Gastroesophageal sphincter (tissue), 3 donors: ENCODE measurements at regions not wholly inside any gene's neighbourhood (a gene's known extent, or its start where the extent isn't known, plus 50 kb on each side); places are given as distances from the start of the nearest gene placed in this dataset.

Experiments
- CTCF ChIP-seq, 4 experiments: fragments of 200-600 bp in 2 of 4; fragments of 450-650 bp in 2 of 4; sonication (generic) in 1 of 4; IDR thresholded peaks; one replicate each; pipeline ENCODE4 v1.5.1; 2017 to 2019; ENCODE audit warnings: antibody characterized with exemption in 4 of 4, mild to moderate bottlenecking in 2 of 4, moderate library complexity in 2 of 4
- EP300 ChIP-seq: sonication (generic); formaldehyde crosslinking; IDR thresholded peaks from one replicate; pipeline ENCODE4 v1.6.1; 2017; ENCODE audit warnings: antibody characterized with exemption, mild to moderate bottlenecking
- POLR2A ChIP-seq, 2 donors: fragments of 450-650 bp; IDR thresholded peaks; one replicate each; pipeline ENCODE4 v1.6.1; 2017; ENCODE audit warnings: antibody characterized with exemption in 2 of 2, mild to moderate bottlenecking in 2 of 2, moderate library complexity in 1 of 2
- POLR2AphosphoS5 ChIP-seq: sonication (generic); formaldehyde crosslinking; IDR thresholded peaks from one replicate; pipeline ENCODE4 v1.6.1; 2017; ENCODE audit warnings: antibody characterized with exemption

- TF ChIP-seq CTCF (IDR thresholded peaks at IDR 0.05) (no peak), POLR2A (IDR thresholded peaks at IDR 0.05) (no peak), POLR2AphosphoS5 (no peak), EP300 (no peak)
These were observed 147.7 kb downstream of the TWIST2 start for GRCh38 chr2:238995634-238996033.
